ENCODE measurements at regions not wholly inside any gene's neighbourhood (a gene's known extent, or its start where the extent isn't known, plus 50 kb on each side); places are given as distances from the start of the nearest gene placed in this dataset.

DNA sequence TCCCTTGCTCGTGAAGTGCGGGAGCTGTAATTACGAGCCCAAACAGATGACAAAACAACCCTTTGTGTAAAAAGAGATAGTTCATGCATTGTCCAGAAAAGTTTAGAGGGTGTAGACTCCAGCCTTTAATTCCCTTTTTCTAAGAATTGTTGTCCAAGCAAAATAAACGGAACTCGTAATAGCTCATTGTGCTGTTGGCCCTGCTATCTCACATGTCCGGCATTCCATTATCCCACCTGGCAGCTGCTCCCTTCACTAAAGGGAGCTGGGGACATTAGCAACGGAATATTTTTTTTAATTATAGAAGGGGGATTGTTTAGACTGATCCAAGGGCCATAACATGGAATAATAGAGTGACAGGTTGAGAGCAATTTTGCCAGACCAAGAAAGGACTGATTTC, 277.5 kb upstream of the TBX3 start:
- Histone ChIP-seq H3K4me1 (ENCODE audit: control insufficient read depth in 1 of 2, low read depth in 2 of 2) (no peaks in the 10 kb centered on the region), H3K9me3 (no peaks in the 10 kb centered on the region), H3K36me3 (no peaks in the 10 kb centered on the region), H3K27me3 (replicated peaks; ENCODE audit: insufficient read depth) (no peaks in the 10 kb centered on the region), H3K4me3 (no peak overlapping the region), H3K27ac (no peak overlapping the region)
- no peak for TF ChIP-seq CTCF (IDR thresholded peaks at IDR 0.05)
- ATAC-seq (ENCODE audit: insufficient number of reproducible peaks, low FRiP score, low read depth) (no peak), DNase-seq (ENCODE audit: low spot score) (no peak)

GRCh38 chr12:114958538-114958937, 274.6 kb upstream of the TBX3 start:
- H3K27me3 ChIP-seq (replicated peaks; ENCODE audit: insufficient read depth) = no peaks in the 10 kb centered on the region
- DNase-seq (ENCODE audit: low spot score) = no peak
- ATAC-seq (ENCODE audit: insufficient number of reproducible peaks, low FRiP score, low read depth) = no peak
- no peaks in the 10 kb centered on the region for H3K36me3 ChIP-seq
- H3K4me3 ChIP-seq = no peak overlapping the region
- no peaks in the 10 kb centered on the region for H3K4me1 ChIP-seq (ENCODE audit: control insufficient read depth in 1 of 2, low read depth in 2 of 2)
- H3K27ac ChIP-seq = no peak overlapping the region
- no peaks in the 10 kb centered on the region for H3K9me3 ChIP-seq
- TF ChIP-seq CTCF (IDR thresholded peaks at IDR 0.05) = no peak

DNA sequence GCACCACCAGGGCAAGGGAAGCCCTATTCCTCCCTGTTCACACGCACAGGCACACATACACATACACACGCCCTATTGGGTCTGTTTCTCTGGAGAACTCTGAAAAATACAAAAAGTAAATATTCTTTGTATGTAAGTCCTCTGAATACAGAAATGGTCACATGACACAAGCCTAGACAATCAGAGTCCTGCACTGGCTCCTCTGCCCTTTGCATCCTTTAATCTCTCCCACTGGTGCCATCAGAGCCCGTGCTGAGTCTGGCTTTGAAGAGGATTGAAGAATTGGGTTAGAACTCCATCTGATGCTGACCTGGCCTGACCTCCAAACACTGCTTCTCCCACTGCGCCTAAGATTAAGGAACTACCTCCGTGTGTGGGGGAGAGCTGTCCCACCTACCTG, 273.2 kb upstream of the TBX3 start:
- DNase-seq (ENCODE audit: low spot score) (no peak), ATAC-seq (ENCODE audit: insufficient number of reproducible peaks, low FRiP score, low read depth) (no peak)
- TF ChIP-seq CTCF (IDR thresholded peaks at IDR 0.05) = no peak
- Histone ChIP-seq H3K4me1 (ENCODE audit: control insufficient read depth in 1 of 2, low read depth in 2 of 2) (no peaks in the 10 kb centered on the region), H3K9me3 (no peaks in the 10 kb centered on the region), H3K27me3 (replicated peaks; ENCODE audit: insufficient read depth) (no peaks in the 10 kb centered on the region), H3K4me3 (no peak overlapping the region), H3K27ac (no peak overlapping the region), H3K36me3 (no peaks in the 10 kb centered on the region)

- TF ChIP-seq CTCF (IDR thresholded peaks at IDR 0.05) = no peak
- no peak for ATAC-seq (ENCODE audit: insufficient number of reproducible peaks, low FRiP score, low read depth)
Measured at GRCh38 chr12:114955414-114956014, 271.5 kb upstream of the TBX3 start.

GRCh38 chr12:114954511-114955055, 270.6 kb upstream of the TBX3 start:
- H3K27ac ChIP-seq = no peak overlapping the region
- H3K36me3 ChIP-seq = no peaks in the 10 kb centered on the region
- no peaks in the 10 kb centered on the region for H3K9me3 ChIP-seq
- no peak for DNase-seq (ENCODE audit: low spot score)
- no peak for TF ChIP-seq CTCF (IDR thresholded peaks at IDR 0.05)
- no peak for ATAC-seq (ENCODE audit: insufficient number of reproducible peaks, low FRiP score, low read depth)
- H3K27me3 ChIP-seq (replicated peaks; ENCODE audit: insufficient read depth) = no peaks in the 10 kb centered on the region
- H3K4me1 ChIP-seq (ENCODE audit: control insufficient read depth in 1 of 2, low read depth in 2 of 2) = no peaks in the 10 kb centered on the region
- H3K4me3 ChIP-seq = no peak overlapping the region

More at GRCh38 chr12:114955414-114956014, 271.5 kb upstream of the TBX3 start:
- no peak for DNase-seq (ENCODE audit: low spot score)
- no peaks in the 10 kb centered on the region for H3K4me1 ChIP-seq (ENCODE audit: control insufficient read depth in 1 of 2, low read depth in 2 of 2)
- H3K4me3 ChIP-seq = no peak overlapping the region
- no peak overlapping the region for H3K27ac ChIP-seq
- no peaks in the 10 kb centered on the region for H3K9me3 ChIP-seq
- H3K27me3 ChIP-seq (replicated peaks; ENCODE audit: insufficient read depth) = no peaks in the 10 kb centered on the region
- H3K36me3 ChIP-seq = no peaks in the 10 kb centered on the region

Measured in thoracic aorta (tissue), 2 donors.